Liver (tissue), 8 donors: ENCODE measurements at regions not wholly inside any gene's neighbourhood (a gene's known extent, or its start where the extent isn't known, plus 50 kb on each side); places are given as distances from the start of the nearest gene placed in this dataset.

ENCODE experiments used
- DNase-seq: peaks from one replicate; pipeline ENCODE4 v3.0.0-alpha.2; 2017; ENCODE audit warnings: low spot score
- H3K27ac ChIP-seq, 2 donors: one replicate each; pipeline ENCODE4 v1.7.0; 2013; ENCODE audit warnings: inconsistent platforms in 2 of 2, low read length in 2 of 2, control low read depth in 1 of 2, low read depth in 1 of 2, mild to moderate bottlenecking in 1 of 2
- H3K27me3 ChIP-seq, 4 donors: one replicate each; pipeline versions ENCODE4 v1.6.1 to v1.7.0; 2013; ENCODE audit warnings: low read length in 3 of 4, inconsistent platforms in 1 of 4, mild to moderate bottlenecking in 1 of 4, moderate library complexity in 1 of 4; ENCODE audit not compliant: control insufficient read depth in 4 of 4, insufficient read depth in 4 of 4
- H3K36me3 ChIP-seq, 4 donors: one replicate each; pipeline versions ENCODE4 v1.6.1 to v1.7.0; 2013; ENCODE audit warnings: low read length in 3 of 4, mild to moderate bottlenecking in 3 of 4, low read depth in 1 of 4, moderate library complexity in 1 of 4; ENCODE audit not compliant: control insufficient read depth in 4 of 4, insufficient read depth in 3 of 4
- H3K4me1 ChIP-seq, 4 donors: one replicate each; pipeline versions ENCODE4 v1.6.1 to v1.7.0; 2013; ENCODE audit warnings: low read length in 3 of 4, mild to moderate bottlenecking in 3 of 4, moderate library complexity in 1 of 4; ENCODE audit not compliant: control insufficient read depth in 4 of 4, insufficient read depth in 4 of 4
- H3K4me3 ChIP-seq, 3 donors: one replicate each; pipeline versions ENCODE4 v1.6.1 to v1.7.0; 2013; ENCODE audit warnings: low read length in 3 of 3, control low read depth in 1 of 3, low read depth in 1 of 3, mild to moderate bottlenecking in 1 of 3
- H3K9ac ChIP-seq, 2 donors: one replicate each; pipeline ENCODE4 v1.7.0; 2013; ENCODE audit warnings: low read length in 2 of 2, mild to moderate bottlenecking in 2 of 2, moderate library complexity in 2 of 2, control low read depth in 1 of 2, low read depth in 1 of 2
- H3K9me3 ChIP-seq, 4 donors: one replicate each; pipeline versions ENCODE4 v1.6.1 to v1.7.0; 2013; ENCODE audit warnings: low read length in 3 of 4; ENCODE audit not compliant: control insufficient read depth in 4 of 4
- EGR1 ChIP-seq, 2 donors: IDR thresholded peaks; 2 replicates each; pipeline ENCODE4 v1.6.1; 2016 to 2018; ENCODE audit warnings: antibody characterized with exemption in 2 of 2, low read depth in 2 of 2
- FOXA1 ChIP-seq: IDR thresholded peaks from 2 replicates; pipeline ENCODE4 v1.6.1; 2016; ENCODE audit warnings: antibody characterized with exemption
- FOXA2 ChIP-seq: IDR thresholded peaks from 2 replicates; pipeline ENCODE4 v1.6.1; 2016; ENCODE audit warnings: antibody characterized with exemption
- GABPA ChIP-seq, 2 donors: IDR thresholded peaks in 1 of 2; conservative IDR thresholded peaks in 1 of 2; 2 replicates each; pipeline ENCODE4 v1.6.1; 2016; ENCODE audit warnings: antibody characterized with exemption in 2 of 2, mild to moderate bottlenecking in 1 of 2, moderate library complexity in 1 of 2
- HNF4A ChIP-seq, 2 donors: conservative IDR thresholded peaks; 2 replicates each; pipeline ENCODE4 v1.6.1; 2016; ENCODE audit warnings: antibody characterized with exemption in 2 of 2, mild to moderate bottlenecking in 2 of 2
- HNF4G ChIP-seq: IDR thresholded peaks from 2 replicates; pipeline ENCODE4 v1.6.1; 2016; ENCODE audit warnings: antibody characterized with exemption
- JUND ChIP-seq, 2 donors: IDR thresholded peaks; 2 replicates each; pipeline ENCODE4 v1.6.1; 2016; ENCODE audit warnings: antibody characterized with exemption in 2 of 2
- NR2F2 ChIP-seq: IDR thresholded peaks from 2 replicates; pipeline ENCODE4 v1.6.1; 2016; ENCODE audit warnings: antibody characterized with exemption
- RAD21 ChIP-seq, 2 donors: IDR thresholded peaks; 2 replicates each; pipeline ENCODE4 v1.6.1; 2016; ENCODE audit warnings: antibody characterized with exemption in 2 of 2, mild to moderate bottlenecking in 2 of 2
- RXRA ChIP-seq, 2 donors: IDR thresholded peaks; 2 replicates each; pipeline ENCODE4 v1.6.1; 2017 to 2018; ENCODE audit warnings: antibody characterized with exemption in 2 of 2, mild to moderate bottlenecking in 1 of 2
- SP1 ChIP-seq: IDR thresholded peaks from 2 replicates; pipeline ENCODE4 v1.6.1; 2018; ENCODE audit warnings: antibody characterized with exemption, mild to moderate bottlenecking
- TAF1 ChIP-seq: conservative IDR thresholded peaks from 2 replicates; pipeline ENCODE4 v1.6.1; 2016; ENCODE audit warnings: antibody characterized with exemption, mild to moderate bottlenecking
- YY1 ChIP-seq: IDR thresholded peaks from 2 replicates; pipeline ENCODE4 v1.6.1; 2016; ENCODE audit warnings: antibody characterized with exemption, mild to moderate bottlenecking
- ZBTB33 ChIP-seq: IDR thresholded peaks from 2 replicates; pipeline ENCODE4 v1.6.1; 2016; ENCODE audit warnings: antibody characterized with exemption
- WGBS: extraction: QIAGEN DNeasy Blood & Tissue Kit; methylation state at CpG from one replicate; pipeline ENCODE4 v1.1.7; 2013; 5-methylcytosine and 5-hydroxymethylcytosine counted together
- TF ChIP-seq, protein P1 (sequence below): IDR thresholded peaks from 2 replicates; pipeline ENCODE4 v1.6.1; 2016; ENCODE audit warnings: antibody characterized with exemption
- TF ChIP-seq, protein P2 (sequence below): fragments of 150-350 bp; IDR thresholded peaks from 2 replicates; pipeline ENCODE4 v1.5.1; 2017; ENCODE audit warnings: improper control_type of control experiment, low read depth, low read length; ENCODE audit not compliant: missing input control
- TF ChIP-seq, protein P3 (sequence below): IDR thresholded peaks from 2 replicates; pipeline ENCODE4 v1.6.1; 2016; ENCODE audit warnings: antibody characterized with exemption
- TF ChIP-seq, protein P4 (sequence below): IDR thresholded peaks from 2 replicates; pipeline ENCODE4 v1.6.1; 2016; ENCODE audit warnings: antibody characterized with exemption, mild to moderate bottlenecking
- donor health status: healthy.
- donor health status: healthy.
- donor health status: healthy.
- donor health status: healthy.
- donor health status: healthy.

DNA sequence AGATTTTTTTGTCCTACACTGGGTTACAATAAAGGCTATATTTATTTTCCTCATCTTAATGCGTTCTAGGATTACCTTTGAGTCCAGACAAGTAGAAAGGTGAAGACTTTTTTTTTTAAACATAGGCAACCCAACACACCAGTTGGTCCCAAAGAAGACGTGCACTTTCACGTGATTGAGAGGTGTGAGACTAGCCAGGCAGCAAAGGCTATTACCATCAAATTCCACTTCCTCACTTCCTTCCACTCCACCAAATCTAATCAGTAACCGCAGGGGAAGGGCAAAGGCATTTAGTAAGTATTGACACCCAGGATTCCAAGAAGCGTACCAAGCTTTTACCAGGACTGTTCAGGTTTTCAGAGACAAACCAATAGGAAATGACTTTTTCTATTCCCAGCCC lies 109.3 kb downstream of the APIP start:
- H3K4me1 ChIP-seq, result no peaks in the 10 kb centered on the region
- 82% methylated on average over 5 of the region's 5 CpGs for WGBS
- no peaks in the 10 kb centered on the region for H3K36me3 ChIP-seq
- no peak for TF ChIP-seq GABPA (IDR thresholded peaks at IDR 0.05 in 1 of 2, conservative IDR thresholded peaks at IDR 0.05 in 1 of 2)
- TF ChIP-seq EGR1 (IDR thresholded peaks at IDR 0.05; ENCODE audit: low read depth in 2 of 2), result no peak
- TF ChIP-seq FOXA2, result no peak
- TF ChIP-seq HNF4A (conservative IDR thresholded peaks at IDR 0.05), result no peak
- no peak for TF ChIP-seq YY1
- TF ChIP-seq, protein P1, sequence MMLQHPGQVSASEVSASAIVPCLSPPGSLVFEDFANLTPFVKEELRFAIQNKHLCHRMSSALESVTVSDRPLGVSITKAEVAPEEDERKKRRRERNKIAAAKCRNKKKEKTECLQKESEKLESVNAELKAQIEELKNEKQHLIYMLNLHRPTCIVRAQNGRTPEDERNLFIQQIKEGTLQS, result no peak
- TF ChIP-seq RAD21 (IDR thresholded peaks at IDR 0.05), result no peak
- TF ChIP-seq TAF1, result no peak
- no peak for TF ChIP-seq NR2F2
- TF ChIP-seq, protein P2, sequence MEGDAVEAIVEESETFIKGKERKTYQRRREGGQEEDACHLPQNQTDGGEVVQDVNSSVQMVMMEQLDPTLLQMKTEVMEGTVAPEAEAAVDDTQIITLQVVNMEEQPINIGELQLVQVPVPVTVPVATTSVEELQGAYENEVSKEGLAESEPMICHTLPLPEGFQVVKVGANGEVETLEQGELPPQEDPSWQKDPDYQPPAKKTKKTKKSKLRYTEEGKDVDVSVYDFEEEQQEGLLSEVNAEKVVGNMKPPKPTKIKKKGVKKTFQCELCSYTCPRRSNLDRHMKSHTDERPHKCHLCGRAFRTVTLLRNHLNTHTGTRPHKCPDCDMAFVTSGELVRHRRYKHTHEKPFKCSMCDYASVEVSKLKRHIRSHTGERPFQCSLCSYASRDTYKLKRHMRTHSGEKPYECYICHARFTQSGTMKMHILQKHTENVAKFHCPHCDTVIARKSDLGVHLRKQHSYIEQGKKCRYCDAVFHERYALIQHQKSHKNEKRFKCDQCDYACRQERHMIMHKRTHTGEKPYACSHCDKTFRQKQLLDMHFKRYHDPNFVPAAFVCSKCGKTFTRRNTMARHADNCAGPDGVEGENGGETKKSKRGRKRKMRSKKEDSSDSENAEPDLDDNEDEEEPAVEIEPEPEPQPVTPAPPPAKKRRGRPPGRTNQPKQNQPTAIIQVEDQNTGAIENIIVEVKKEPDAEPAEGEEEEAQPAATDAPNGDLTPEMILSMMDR, result no peak
- no peak for TF ChIP-seq RXRA (IDR thresholded peaks at IDR 0.05)
- TF ChIP-seq, protein P3, sequence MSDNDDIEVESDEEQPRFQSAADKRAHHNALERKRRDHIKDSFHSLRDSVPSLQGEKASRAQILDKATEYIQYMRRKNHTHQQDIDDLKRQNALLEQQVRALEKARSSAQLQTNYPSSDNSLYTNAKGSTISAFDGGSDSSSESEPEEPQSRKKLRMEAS, result no peak
- TF ChIP-seq ZBTB33, result no peak
- TF ChIP-seq SP1, result no peak
- no peak for TF ChIP-seq HNF4G
- no peak for TF ChIP-seq JUND (IDR thresholded peaks at IDR 0.05)
- TF ChIP-seq, protein P4, sequence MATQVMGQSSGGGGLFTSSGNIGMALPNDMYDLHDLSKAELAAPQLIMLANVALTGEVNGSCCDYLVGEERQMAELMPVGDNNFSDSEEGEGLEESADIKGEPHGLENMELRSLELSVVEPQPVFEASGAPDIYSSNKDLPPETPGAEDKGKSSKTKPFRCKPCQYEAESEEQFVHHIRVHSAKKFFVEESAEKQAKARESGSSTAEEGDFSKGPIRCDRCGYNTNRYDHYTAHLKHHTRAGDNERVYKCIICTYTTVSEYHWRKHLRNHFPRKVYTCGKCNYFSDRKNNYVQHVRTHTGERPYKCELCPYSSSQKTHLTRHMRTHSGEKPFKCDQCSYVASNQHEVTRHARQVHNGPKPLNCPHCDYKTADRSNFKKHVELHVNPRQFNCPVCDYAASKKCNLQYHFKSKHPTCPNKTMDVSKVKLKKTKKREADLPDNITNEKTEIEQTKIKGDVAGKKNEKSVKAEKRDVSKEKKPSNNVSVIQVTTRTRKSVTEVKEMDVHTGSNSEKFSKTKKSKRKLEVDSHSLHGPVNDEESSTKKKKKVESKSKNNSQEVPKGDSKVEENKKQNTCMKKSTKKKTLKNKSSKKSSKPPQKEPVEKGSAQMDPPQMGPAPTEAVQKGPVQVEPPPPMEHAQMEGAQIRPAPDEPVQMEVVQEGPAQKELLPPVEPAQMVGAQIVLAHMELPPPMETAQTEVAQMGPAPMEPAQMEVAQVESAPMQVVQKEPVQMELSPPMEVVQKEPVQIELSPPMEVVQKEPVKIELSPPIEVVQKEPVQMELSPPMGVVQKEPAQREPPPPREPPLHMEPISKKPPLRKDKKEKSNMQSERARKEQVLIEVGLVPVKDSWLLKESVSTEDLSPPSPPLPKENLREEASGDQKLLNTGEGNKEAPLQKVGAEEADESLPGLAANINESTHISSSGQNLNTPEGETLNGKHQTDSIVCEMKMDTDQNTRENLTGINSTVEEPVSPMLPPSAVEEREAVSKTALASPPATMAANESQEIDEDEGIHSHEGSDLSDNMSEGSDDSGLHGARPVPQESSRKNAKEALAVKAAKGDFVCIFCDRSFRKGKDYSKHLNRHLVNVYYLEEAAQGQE, result no peak
- no peak for TF ChIP-seq FOXA1
- no peak overlapping the region for H3K9ac ChIP-seq
- no peaks in the 10 kb centered on the region for H3K9me3 ChIP-seq
- no peaks in the 10 kb centered on the region for H3K27me3 ChIP-seq
- DNase-seq, result no peak
- no peak overlapping the region for H3K4me3 ChIP-seq
- H3K27ac ChIP-seq, result no peak overlapping the region

- H3K27me3 ChIP-seq, result no peaks in the 10 kb centered on the region
- H3K9ac ChIP-seq, result no peak overlapping the region
- no peak overlapping the region for H3K27ac ChIP-seq
- H3K36me3 ChIP-seq, result no peaks in the 10 kb centered on the region
- H3K4me1 ChIP-seq, result no peaks in the 10 kb centered on the region
- DNase-seq, result no peak
- no peaks in the 10 kb centered on the region for H3K9me3 ChIP-seq
- 85% methylated on average over 4 of the region's 4 CpGs for WGBS
- no peak overlapping the region for H3K4me3 ChIP-seq
- TF ChIP-seq RXRA (IDR thresholded peaks at IDR 0.05), result no peak
- TF ChIP-seq GABPA (IDR thresholded peaks at IDR 0.05 in 1 of 2, conservative IDR thresholded peaks at IDR 0.05 in 1 of 2), result no peak
- no peak for TF ChIP-seq YY1
- TF ChIP-seq, protein P1, result no peak
- TF ChIP-seq HNF4A (conservative IDR thresholded peaks at IDR 0.05), result no peak
- no peak for TF ChIP-seq SP1
- TF ChIP-seq ZBTB33, result no peak
- TF ChIP-seq JUND (IDR thresholded peaks at IDR 0.05), result no peak
- TF ChIP-seq NR2F2, result no peak
- TF ChIP-seq RAD21 (IDR thresholded peaks at IDR 0.05), result no peak
Observed at GRCh38 chr11:34805937-34806336, 110.2 kb downstream of the APIP start.
